ENCODE measurements at regions not wholly inside any gene's neighbourhood (a gene's known extent, or its start where the extent isn't known, plus 50 kb on each side); places are given as distances from the start of the nearest gene placed in this dataset.

- peaks cover 4% of the 10 kb centered on the region; the same call in 1 of the 2 replicates for H3K27me3 Mint-ChIP-seq (ENCODE audit: insufficient read depth)
- no peak for DNase-seq
- TF ChIP-seq CTCF (IDR thresholded peaks at IDR 0.05), result peak; percentile 56; the same call in 1 of the 2 replicates
- peaks cover 9% of the 10 kb centered on the region for H3K4me1 Mint-ChIP-seq (ENCODE audit: low read depth)
- no peaks in the 10 kb centered on the region for H3K9me3 Mint-ChIP-seq
- no peak overlapping the region for H3K4me3 Mint-ChIP-seq
- H3K27ac Mint-ChIP-seq, result no peak overlapping the region
- no peaks in the 10 kb centered on the region for H3K36me3 Mint-ChIP-seq (ENCODE audit: low read depth)
Measured at GRCh38 chr16:51376080-51376479, 225.0 kb upstream of the SALL1 start.

- Mint-ChIP-seq H3K4me1 (ENCODE audit: low read depth) (peaks cover 9% of the 10 kb centered on the region), H3K36me3 (ENCODE audit: low read depth) (no peaks in the 10 kb centered on the region), H3K4me3 (no peak overlapping the region), H3K9me3 (no peaks in the 10 kb centered on the region), H3K27ac (no peak overlapping the region), H3K27me3 (ENCODE audit: insufficient read depth) (peaks cover 4% of the 10 kb centered on the region; the same call in 1 of the 2 replicates)
- no peak for DNase-seq
- TF ChIP-seq CTCF (IDR thresholded peaks at IDR 0.05), result no peak; the same call in 1 of the 2 replicates
Measured at GRCh38 chr16:51374790-51375189, 223.7 kb upstream of the SALL1 start.

GRCh38 chr16:51374346-51374745, 223.3 kb upstream of the SALL1 start:
- Mint-ChIP-seq H3K9me3 (no peaks in the 10 kb centered on the region), H3K4me1 (ENCODE audit: low read depth) (peaks cover 9% of the 10 kb centered on the region), H3K27me3 (ENCODE audit: insufficient read depth) (peaks cover 4% of the 10 kb centered on the region; the same call in 1 of the 2 replicates), H3K36me3 (ENCODE audit: low read depth) (no peaks in the 10 kb centered on the region), H3K27ac (no peak overlapping the region), H3K4me3 (no peak overlapping the region)
- DNase-seq, result peak; percentile 88
- peak; percentile 40 for TF ChIP-seq CTCF (IDR thresholded peaks at IDR 0.05)

- TF ChIP-seq CTCF (IDR thresholded peaks at IDR 0.05), result no peak
Measured at GRCh38 chr16:51365715-51366114, 214.6 kb upstream of the SALL1 start.

GRCh38 chr16:51359141-51359955, 208.3 kb upstream of the SALL1 start:
- Mint-ChIP-seq H3K9me3 (no peaks in the 10 kb centered on the region), H3K4me1 (ENCODE audit: low read depth) (no peaks in the 10 kb centered on the region), H3K27ac (no peak overlapping the region), H3K36me3 (ENCODE audit: low read depth) (no peaks in the 10 kb centered on the region), H3K27me3 (ENCODE audit: insufficient read depth) (peaks cover 3% of the 10 kb centered on the region; the same call in 1 of the 2 replicates), H3K4me3 (no peak overlapping the region)
- DNase-seq, result no peak
- no peak for TF ChIP-seq CTCF (IDR thresholded peaks at IDR 0.05)

More at GRCh38 chr16:51365715-51366114, 214.6 kb upstream of the SALL1 start:
- DNase-seq, result no peak
- Mint-ChIP-seq H3K27me3 (ENCODE audit: insufficient read depth) (peaks cover 3% of the 10 kb centered on the region; the same call in 1 of the 2 replicates), H3K9me3 (no peaks in the 10 kb centered on the region), H3K4me3 (no peak overlapping the region), H3K36me3 (ENCODE audit: low read depth) (no peaks in the 10 kb centered on the region), H3K4me1 (ENCODE audit: low read depth) (no peaks in the 10 kb centered on the region), H3K27ac (no peak overlapping the region)

Measured in HFFc6 (cell line).